HEK293 (cell line): ENCODE measurements at regions not wholly inside any gene's neighbourhood (a gene's known extent, or its start where the extent isn't known, plus 50 kb on each side); places are given as distances from the start of the nearest gene placed in this dataset.
"Not testable (repeated sequence)": the region's sequence is repeated elsewhere in the genome, so short reads cannot be mapped to it uniquely, and the experiment has no call there.

Experiments used
- CTCF ChIA-PET: fragments of 350-600 bp; formaldehyde crosslinking; extraction: SDS; loops from one replicate; lab custom pipeline; 2021; ENCODE audit warnings: antibody characterized with exemption; lab: Yijun Ruan, JAX
- POLR2A ChIA-PET: fragments of 300-600 bp; formaldehyde crosslinking; extraction: SDS; loops from one replicate; lab custom pipeline; 2020; ENCODE audit warnings: antibody characterized with exemption, inconsistent platforms; lab: Yijun Ruan, JAX
- H3K27ac ChIP-seq: fragments of 200-500 bp; sonication (Bioruptor generic); 2 replicates; pipeline ENCODE4 v1.5.1; 2014; ENCODE audit warnings: low read depth, low read length, control low read depth, inconsistent platforms; ENCODE audit errors: extremely low read depth
- H3K36me3 ChIP-seq, 2 experiments: fragments of 200-500 bp in 1 of 2; sonication (Bioruptor generic) in 1 of 2; 1 replicate in 1 of 2; 2 replicates in 1 of 2; pipeline ENCODE4 v1.5.1; 2014 to 2017; ENCODE audit warnings: inconsistent platforms in 2 of 2, low read length in 2 of 2; ENCODE audit not compliant: control insufficient read depth in 2 of 2, insufficient read depth in 1 of 2
- H3K4me1 ChIP-seq: fragments of 200-500 bp; sonication (Bioruptor generic); 2 replicates; pipeline ENCODE4 v1.5.1; 2014; ENCODE audit warnings: mild to moderate bottlenecking, low read length, inconsistent platforms; ENCODE audit not compliant: control insufficient read depth, insufficient read depth
- H3K4me3 ChIP-seq: 2 replicates; pipeline ENCODE4 v1.5.1; 2011; ENCODE audit warnings: low read depth, mild to moderate bottlenecking, control low read depth, low read length, moderate library complexity
- H3K9me3 ChIP-seq: fragments of 200-500 bp; sonication (Bioruptor generic); 2 replicates; pipeline ENCODE4 v1.5.1; 2014; ENCODE audit warnings: low read depth, low read length, inconsistent platforms; ENCODE audit not compliant: control insufficient read depth, insufficient read depth
- GLI2 ChIP-seq: fragments of 450-650 bp; formaldehyde crosslinking; IDR thresholded peaks from 2 replicates; pipeline ENCODE4; 2017; ENCODE audit warnings: missing biosample characterization, missing genetic modification characterization, low read depth, borderline replicate concordance
- MEIS1 ChIP-seq: sonication (generic); formaldehyde crosslinking; IDR thresholded peaks from 2 replicates; pipeline ENCODE4 v1.8.1; 2022; ENCODE audit warnings: missing genetic modification reagents, mild to moderate bottlenecking, borderline replicate concordance
- YY1 ChIP-seq: fragments of 450-650 bp; formaldehyde crosslinking; IDR thresholded peaks from 2 replicates; pipeline ENCODE4 v1.5.1; 2018; ENCODE audit warnings: missing biosample characterization, missing genetic modification characterization
- ZFP41 ChIP-seq: fragments of 450-650 bp; formaldehyde crosslinking; IDR thresholded peaks from 2 replicates; pipeline ENCODE4 v1.5.1; 2016; ENCODE audit warnings: missing biosample characterization, missing genetic modification characterization, borderline replicate concordance
- ZNF132 ChIP-seq: fragments of 450-650 bp; formaldehyde crosslinking; IDR thresholded peaks from 2 replicates; pipeline ENCODE4 v1.5.1; 2017; ENCODE audit warnings: missing biosample characterization, missing genetic modification characterization, borderline replicate concordance
- ZNF138 ChIP-seq: fragments of 450-650 bp; formaldehyde crosslinking; IDR thresholded peaks from 2 replicates; pipeline ENCODE4 v1.5.1; 2016; ENCODE audit warnings: missing biosample characterization, missing genetic modification characterization, borderline replicate concordance
- ZNF16 ChIP-seq: fragments of 450-650 bp; formaldehyde crosslinking; IDR thresholded peaks from 2 replicates; pipeline ENCODE4 v1.5.1; 2016; ENCODE audit warnings: low read depth, missing biosample characterization, missing genetic modification characterization
- ZNF169 ChIP-seq: fragments of 450-650 bp; formaldehyde crosslinking; IDR thresholded peaks from 2 replicates; pipeline ENCODE4 v1.5.1; 2016; ENCODE audit warnings: missing biosample characterization, missing genetic modification characterization
- ZNF214 ChIP-seq: fragments of 450-650 bp; formaldehyde crosslinking; IDR thresholded peaks from 2 replicates; pipeline ENCODE4 v1.5.1; 2017; ENCODE audit warnings: missing biosample characterization, mild to moderate bottlenecking, missing genetic modification characterization, borderline replicate concordance
- ZNF266 ChIP-seq: fragments of 450-650 bp; formaldehyde crosslinking; IDR thresholded peaks from 2 replicates; pipeline ENCODE4 v1.5.1; 2016; ENCODE audit warnings: missing biosample characterization, missing genetic modification characterization, low read depth
- ZNF274 ChIP-seq, 2 experiments: fragments of 200-500 bp in 1 of 2; fragments of 450-650 bp in 1 of 2; sonication (Bioruptor generic) in 1 of 2; formaldehyde crosslinking in 1 of 2; IDR thresholded peaks; 2 replicates each; pipeline versions ENCODE4 v1.5.1 to v1.6.1; 2014 to 2016; ENCODE audit warnings: borderline replicate concordance in 1 of 2, inconsistent platforms in 1 of 2, low read length in 1 of 2, missing biosample characterization in 1 of 2, missing genetic modification characterization in 1 of 2
- ZNF350 ChIP-seq: fragments of 450-650 bp; formaldehyde crosslinking; IDR thresholded peaks from 2 replicates; pipeline ENCODE4 v1.5.0; 2017; ENCODE audit warnings: missing biosample characterization, mild to moderate bottlenecking, missing genetic modification characterization
- ZNF354C ChIP-seq: fragments of 450-650 bp; formaldehyde crosslinking; IDR thresholded peaks from 2 replicates; pipeline ENCODE4 v1.5.1; 2016; ENCODE audit warnings: missing biosample characterization, missing genetic modification characterization, low read depth, borderline replicate concordance
- ZNF48 ChIP-seq: fragments of 450-650 bp; formaldehyde crosslinking; IDR thresholded peaks from 2 replicates; pipeline ENCODE4 v1.5.1; 2016; ENCODE audit warnings: missing biosample characterization, missing genetic modification characterization
- ZNF549 ChIP-seq: fragments of 450-650 bp; IDR thresholded peaks from 2 replicates; pipeline ENCODE4 v1.5.1; 2018; ENCODE audit warnings: missing biosample characterization, missing genetic modification characterization, mild to moderate bottlenecking, inconsistent platforms, moderate library complexity
- ZNF558 ChIP-seq: fragments of 450-650 bp; formaldehyde crosslinking; IDR thresholded peaks from 2 replicates; pipeline ENCODE4 v1.5.1; 2016; ENCODE audit warnings: missing biosample characterization, missing genetic modification characterization
- ZNF600 ChIP-seq: fragments of 450-650 bp; formaldehyde crosslinking; IDR thresholded peaks from 2 replicates; pipeline ENCODE4 v1.5.1; 2016; ENCODE audit warnings: missing biosample characterization, missing genetic modification characterization
- ZNF664 ChIP-seq: fragments of 450-650 bp; formaldehyde crosslinking; IDR thresholded peaks from 2 replicates; pipeline ENCODE4 v1.5.1; 2016; ENCODE audit warnings: missing biosample characterization, missing genetic modification characterization
- ZNF747 ChIP-seq: fragments of 450-650 bp; formaldehyde crosslinking; IDR thresholded peaks from 2 replicates; pipeline ENCODE4 v1.5.1; 2016; ENCODE audit warnings: missing biosample characterization, missing genetic modification characterization
- TF ChIP-seq, protein P1 (sequence below): fragments of 450-650 bp; formaldehyde crosslinking; IDR thresholded peaks from 2 replicates; pipeline ENCODE4 v1.5.1; 2016; ENCODE audit warnings: missing biosample characterization, missing genetic modification characterization
- TF ChIP-seq, protein P2 (sequence below): fragments of 450-650 bp; formaldehyde crosslinking; IDR thresholded peaks from 2 replicates; pipeline ENCODE4 v1.5.1; 2016; ENCODE audit warnings: missing biosample characterization, missing genetic modification characterization
- TF ChIP-seq, protein P3 (sequence below): fragments of 450-650 bp; formaldehyde crosslinking; IDR thresholded peaks from 2 replicates; pipeline ENCODE4 v1.5.1; 2016; ENCODE audit warnings: missing biosample characterization, missing genetic modification characterization

DNA sequence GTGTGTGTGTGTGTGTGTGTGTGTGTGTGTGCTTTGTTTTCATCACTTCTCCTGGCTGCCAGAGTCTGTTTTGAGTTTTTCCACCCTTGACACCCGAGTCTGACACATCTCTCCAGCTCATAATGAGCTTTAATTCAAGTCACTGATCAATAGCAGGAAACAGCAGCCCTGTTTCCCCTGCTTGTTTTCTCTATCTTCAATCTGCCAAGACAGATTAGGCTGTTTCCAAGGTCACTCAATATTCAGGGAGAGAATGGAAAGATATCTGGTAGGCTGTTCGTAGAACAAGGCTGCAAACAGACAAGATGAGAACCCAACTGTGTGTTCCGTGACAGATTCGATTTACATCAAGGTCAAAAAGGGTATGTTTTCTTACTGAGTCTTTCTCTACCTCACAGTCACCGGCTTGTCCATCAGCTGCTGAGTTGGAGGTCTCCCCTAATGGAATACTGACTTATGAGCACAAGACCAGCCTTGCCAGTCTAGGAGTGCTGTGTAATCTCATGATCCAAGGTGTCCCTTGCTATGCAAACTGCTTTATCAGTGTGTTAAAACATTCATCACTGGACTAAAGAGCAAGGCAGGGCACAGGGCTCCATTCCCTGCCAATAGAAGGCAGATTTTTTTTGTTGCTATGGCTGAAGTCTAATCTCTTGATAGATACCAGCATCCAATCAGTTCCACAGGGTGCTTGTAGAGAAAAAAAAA lies 187.9 kb upstream of the LMCD1 start:
- Histone ChIP-seq H3K4me3 (no peak overlapping the region), H3K36me3 (no peaks in the 10 kb centered on the region), H3K9me3 (no peaks in the 10 kb centered on the region; the same call in none of the 2 replicates), H3K4me1 (no peaks in the 10 kb centered on the region), H3K27ac (no peak overlapping the region)
- ChIA-PET CTCF (interaction anchor here (1.4 to 1.8 kb wide), 3 partner anchors 11 to 128 kb away, joined by 3 to 6 read pairs (median 4); no protein-coding TSS in a partner anchor), POLR2A (no interaction called here)
- TF ChIP-seq ZNF350 (tag by site-specific recombination): no peak
- no peak for TF ChIP-seq ZNF138 (tag by site-specific recombination)
- no peak for TF ChIP-seq ZFP41 (tag by site-specific recombination)
- no peak for TF ChIP-seq ZNF600 (tag by site-specific recombination)
- TF ChIP-seq ZNF664 (tag by site-specific recombination): no peak
- no peak for TF ChIP-seq ZNF48 (tag by site-specific recombination)
- no peak for TF ChIP-seq ZNF132
- TF ChIP-seq ZNF354C: no peak
- no peak for TF ChIP-seq YY1 (tag by site-specific recombination)
- no peak for TF ChIP-seq ZNF169 (tag by site-specific recombination)
- TF ChIP-seq ZNF16 (tag by site-specific recombination): no peak
- no peak for TF ChIP-seq ZNF266
- no peak for TF ChIP-seq ZNF747 (tag by site-specific recombination)
- TF ChIP-seq ZNF274 (IDR thresholded peaks at IDR 0.05; ENCODE audit: low read length): no peak
- no peak for TF ChIP-seq ZNF274 (tag by site-specific recombination; IDR thresholded peaks at IDR 0.05; ENCODE audit: borderline replicate concordance)
- no peak for TF ChIP-seq MEIS1
- TF ChIP-seq, protein P1, sequence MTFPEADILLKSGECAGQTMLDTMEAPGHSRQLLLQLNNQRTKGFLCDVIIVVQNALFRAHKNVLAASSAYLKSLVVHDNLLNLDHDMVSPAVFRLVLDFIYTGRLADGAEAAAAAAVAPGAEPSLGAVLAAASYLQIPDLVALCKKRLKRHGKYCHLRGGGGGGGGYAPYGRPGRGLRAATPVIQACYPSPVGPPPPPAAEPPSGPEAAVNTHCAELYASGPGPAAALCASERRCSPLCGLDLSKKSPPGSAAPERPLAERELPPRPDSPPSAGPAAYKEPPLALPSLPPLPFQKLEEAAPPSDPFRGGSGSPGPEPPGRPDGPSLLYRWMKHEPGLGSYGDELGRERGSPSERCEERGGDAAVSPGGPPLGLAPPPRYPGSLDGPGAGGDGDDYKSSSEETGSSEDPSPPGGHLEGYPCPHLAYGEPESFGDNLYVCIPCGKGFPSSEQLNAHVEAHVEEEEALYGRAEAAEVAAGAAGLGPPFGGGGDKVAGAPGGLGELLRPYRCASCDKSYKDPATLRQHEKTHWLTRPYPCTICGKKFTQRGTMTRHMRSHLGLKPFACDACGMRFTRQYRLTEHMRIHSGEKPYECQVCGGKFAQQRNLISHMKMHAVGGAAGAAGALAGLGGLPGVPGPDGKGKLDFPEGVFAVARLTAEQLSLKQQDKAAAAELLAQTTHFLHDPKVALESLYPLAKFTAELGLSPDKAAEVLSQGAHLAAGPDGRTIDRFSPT (tag by site-specific recombination): no peak
- no peak for TF ChIP-seq GLI2

DNA sequence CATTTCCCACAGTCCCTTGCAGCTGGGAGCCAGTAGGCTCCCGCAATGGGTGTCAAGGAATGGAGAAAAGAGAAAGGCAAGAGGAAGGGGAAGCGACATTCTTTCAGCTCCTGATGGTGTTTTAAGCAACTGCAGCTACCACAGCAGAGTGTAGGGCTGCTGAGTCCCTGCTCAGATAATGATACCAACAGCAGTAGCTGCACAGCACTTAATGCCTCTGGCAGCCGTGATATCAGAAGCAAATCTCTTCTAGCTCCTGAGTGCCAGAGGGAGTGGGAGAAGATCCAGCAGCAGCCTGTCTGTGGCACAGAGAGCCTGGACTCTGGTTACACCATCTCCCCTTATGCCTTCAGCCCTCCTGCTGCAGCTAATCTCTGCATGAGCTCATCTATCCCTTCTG lies 186.1 kb upstream of the LMCD1 start:
- H3K4me1 ChIP-seq, H3K4me3 ChIP-seq, H3K9me3 ChIP-seq, POLR2A ChIA-PET, H3K27ac ChIP-seq, H3K36me3 ChIP-seq: not testable (repeated sequence)
- CTCF ChIA-PET: interaction anchor here (0.9 kb wide), 1 partner anchor 9 kb away, joined by 6 read pairs; no protein-coding TSS in a partner anchor

DNA sequence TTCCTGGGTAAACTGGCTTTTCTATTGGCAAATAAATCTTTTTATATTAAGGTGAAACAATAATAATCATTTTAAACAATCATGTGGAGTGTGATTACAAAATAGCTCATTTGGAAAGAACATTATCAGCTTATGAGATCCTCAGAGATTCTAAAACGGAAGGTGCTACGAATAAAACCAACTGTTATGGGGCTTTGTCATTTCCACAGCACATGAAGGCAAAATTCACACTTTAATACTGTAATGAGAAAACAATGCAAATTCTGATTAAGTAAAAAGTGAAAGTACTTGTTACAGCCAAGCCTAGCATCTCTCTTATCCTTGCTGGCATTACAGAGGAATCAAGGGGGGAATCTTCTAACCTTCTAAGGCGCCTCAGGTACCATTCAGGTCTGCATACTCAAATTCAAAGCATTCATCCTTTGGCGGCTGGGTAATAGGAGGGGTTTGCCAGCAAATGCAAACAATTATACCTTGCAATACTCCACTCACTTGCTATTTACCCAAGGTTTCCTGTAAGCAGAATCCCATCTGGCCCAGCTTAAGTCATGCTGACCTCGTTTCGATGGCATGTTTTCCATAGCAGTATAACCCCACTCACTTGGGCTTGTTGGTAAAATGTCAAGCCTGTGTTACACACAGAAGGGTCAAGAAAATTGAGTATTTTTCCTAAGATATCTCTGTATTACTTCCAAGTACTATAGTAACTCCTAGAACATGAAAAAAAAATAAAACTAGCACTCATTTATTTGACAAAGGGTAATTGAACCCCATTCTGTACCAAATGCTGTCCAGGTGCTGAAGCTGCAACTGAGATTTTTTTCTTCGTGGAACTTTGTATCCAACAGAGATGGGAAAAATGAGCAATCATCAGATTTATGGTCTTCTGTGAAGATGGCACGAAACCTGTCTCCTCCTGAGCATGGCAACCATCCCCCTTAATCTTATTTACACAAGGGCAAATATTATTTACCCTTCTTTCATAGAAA lies 183.7 kb upstream of the LMCD1 start:
- no peaks in the 10 kb centered on the region for H3K36me3 ChIP-seq
- CTCF ChIA-PET: interaction anchor here (0.9 to 2.6 kb wide), 4 partner anchors 9 to 96 kb away, joined by 3 to 9 read pairs (median 4); no protein-coding TSS in a partner anchor
- H3K4me1 ChIP-seq: no peaks in the 10 kb centered on the region
- no peak overlapping the region for H3K4me3 ChIP-seq
- H3K27ac ChIP-seq: no peak overlapping the region
- POLR2A ChIA-PET: no interaction called here
- H3K9me3 ChIP-seq: no peaks in the 10 kb centered on the region
- TF ChIP-seq, protein P2, sequence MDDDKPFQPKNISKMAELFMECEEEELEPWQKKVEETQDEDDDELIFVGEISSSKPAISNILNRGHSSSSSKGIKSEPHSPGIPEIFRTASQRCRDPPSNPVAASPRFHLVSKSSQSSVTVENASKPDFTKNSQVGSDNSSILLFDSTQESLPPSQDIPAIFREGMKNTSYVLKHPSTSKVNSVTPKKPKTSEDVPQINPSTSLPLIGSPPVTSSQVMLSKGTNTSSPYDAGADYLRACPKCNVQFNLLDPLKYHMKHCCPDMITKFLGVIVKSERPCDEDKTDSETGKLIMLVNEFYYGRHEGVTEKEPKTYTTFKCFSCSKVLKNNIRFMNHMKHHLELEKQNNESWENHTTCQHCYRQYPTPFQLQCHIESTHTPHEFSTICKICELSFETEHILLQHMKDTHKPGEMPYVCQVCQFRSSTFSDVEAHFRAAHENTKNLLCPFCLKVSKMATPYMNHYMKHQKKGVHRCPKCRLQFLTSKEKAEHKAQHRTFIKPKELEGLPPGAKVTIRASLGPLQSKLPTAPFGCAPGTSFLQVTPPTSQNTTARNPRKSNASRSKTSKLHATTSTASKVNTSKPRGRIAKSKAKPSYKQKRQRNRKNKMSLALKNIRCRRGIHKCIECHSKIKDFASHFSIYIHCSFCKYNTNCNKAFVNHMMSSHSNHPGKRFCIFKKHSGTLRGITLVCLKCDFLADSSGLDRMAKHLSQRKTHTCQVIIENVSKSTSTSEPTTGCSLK (tag by site-specific recombination): no peak
- TF ChIP-seq, protein P3, sequence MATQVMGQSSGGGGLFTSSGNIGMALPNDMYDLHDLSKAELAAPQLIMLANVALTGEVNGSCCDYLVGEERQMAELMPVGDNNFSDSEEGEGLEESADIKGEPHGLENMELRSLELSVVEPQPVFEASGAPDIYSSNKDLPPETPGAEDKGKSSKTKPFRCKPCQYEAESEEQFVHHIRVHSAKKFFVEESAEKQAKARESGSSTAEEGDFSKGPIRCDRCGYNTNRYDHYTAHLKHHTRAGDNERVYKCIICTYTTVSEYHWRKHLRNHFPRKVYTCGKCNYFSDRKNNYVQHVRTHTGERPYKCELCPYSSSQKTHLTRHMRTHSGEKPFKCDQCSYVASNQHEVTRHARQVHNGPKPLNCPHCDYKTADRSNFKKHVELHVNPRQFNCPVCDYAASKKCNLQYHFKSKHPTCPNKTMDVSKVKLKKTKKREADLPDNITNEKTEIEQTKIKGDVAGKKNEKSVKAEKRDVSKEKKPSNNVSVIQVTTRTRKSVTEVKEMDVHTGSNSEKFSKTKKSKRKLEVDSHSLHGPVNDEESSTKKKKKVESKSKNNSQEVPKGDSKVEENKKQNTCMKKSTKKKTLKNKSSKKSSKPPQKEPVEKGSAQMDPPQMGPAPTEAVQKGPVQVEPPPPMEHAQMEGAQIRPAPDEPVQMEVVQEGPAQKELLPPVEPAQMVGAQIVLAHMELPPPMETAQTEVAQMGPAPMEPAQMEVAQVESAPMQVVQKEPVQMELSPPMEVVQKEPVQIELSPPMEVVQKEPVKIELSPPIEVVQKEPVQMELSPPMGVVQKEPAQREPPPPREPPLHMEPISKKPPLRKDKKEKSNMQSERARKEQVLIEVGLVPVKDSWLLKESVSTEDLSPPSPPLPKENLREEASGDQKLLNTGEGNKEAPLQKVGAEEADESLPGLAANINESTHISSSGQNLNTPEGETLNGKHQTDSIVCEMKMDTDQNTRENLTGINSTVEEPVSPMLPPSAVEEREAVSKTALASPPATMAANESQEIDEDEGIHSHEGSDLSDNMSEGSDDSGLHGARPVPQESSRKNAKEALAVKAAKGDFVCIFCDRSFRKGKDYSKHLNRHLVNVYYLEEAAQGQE: no peak
- no peak for TF ChIP-seq ZNF549 (tag by site-specific recombination)
- TF ChIP-seq ZNF558 (tag by site-specific recombination): no peak
- no peak for TF ChIP-seq ZNF214 (tag by site-specific recombination)
